ENCODE measurements at regions not wholly inside any gene's neighbourhood (a gene's known extent, or its start where the extent isn't known, plus 50 kb on each side); places are given as distances from the start of the nearest gene placed in this dataset.

DNA sequence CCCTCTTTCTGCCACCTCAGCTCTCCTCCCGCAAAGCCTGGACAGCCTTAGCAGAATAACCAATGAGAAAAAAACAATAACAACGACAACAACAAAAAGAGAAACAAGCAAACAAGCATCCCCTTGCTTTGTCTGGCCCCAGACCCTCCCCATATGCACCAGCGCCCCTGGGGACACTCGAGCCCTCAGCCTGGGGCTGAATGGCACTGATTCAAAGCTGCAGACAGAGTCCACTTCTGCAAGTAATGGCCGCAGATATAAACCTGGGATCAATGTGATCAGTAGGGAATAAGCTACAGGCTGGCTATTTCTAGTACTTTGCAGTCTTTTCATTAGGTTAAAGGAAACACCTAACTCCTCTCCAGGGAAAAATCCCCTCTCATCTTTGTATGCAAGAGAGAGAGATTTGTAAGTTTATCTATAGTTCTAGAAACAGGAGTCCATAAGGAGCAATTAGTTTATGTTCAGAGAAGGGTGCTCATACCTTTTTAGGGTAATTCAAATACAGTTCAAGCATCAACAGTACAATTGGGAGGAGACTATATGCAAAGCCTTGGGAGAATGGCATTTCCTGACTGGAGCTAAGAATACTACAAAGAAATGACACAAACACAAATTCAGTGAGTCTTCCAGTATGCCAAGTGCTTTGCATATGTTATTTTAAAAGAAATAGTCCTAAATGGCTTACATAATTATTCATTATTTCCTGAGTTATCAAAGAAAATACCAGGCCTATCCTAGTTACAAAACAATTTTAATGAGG lies 122.3 kb upstream of the DDX18 start:
- no peaks in the 10 kb centered on the region for H3K9me3 Mint-ChIP-seq
- H3K36me3 Mint-ChIP-seq, result no peaks in the 10 kb centered on the region
- DNase-seq (ENCODE audit: low spot score in 2 of 2), result no peak
- no peak for ATAC-seq
- no peak overlapping the region for H3K27ac Mint-ChIP-seq

DNA sequence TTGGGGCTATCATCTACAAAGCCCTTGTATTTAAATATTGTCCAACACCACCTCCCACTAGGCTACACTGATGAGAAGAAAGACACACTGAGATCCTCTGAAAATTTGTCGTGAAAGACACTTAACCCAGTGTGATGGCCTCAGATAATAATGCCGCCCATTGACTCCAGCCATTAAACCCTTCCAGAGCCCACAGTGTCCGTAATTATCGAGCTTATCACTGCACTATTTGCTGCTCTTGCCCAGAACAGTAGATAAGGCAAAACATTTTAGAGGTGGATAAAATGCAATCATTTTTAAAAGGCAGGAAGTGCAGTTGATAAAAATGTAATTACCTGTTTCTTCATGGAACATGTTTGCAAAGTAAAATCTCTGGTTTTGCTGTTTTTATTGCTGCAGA lies 121.3 kb upstream of the DDX18 start:
- Mint-ChIP-seq H3K9me3 (no peaks in the 10 kb centered on the region), H3K27ac (no peak overlapping the region), H3K36me3 (no peaks in the 10 kb centered on the region)
- DNase-seq (ENCODE audit: low spot score in 2 of 2) (no peak), ATAC-seq (no peak)

DNA sequence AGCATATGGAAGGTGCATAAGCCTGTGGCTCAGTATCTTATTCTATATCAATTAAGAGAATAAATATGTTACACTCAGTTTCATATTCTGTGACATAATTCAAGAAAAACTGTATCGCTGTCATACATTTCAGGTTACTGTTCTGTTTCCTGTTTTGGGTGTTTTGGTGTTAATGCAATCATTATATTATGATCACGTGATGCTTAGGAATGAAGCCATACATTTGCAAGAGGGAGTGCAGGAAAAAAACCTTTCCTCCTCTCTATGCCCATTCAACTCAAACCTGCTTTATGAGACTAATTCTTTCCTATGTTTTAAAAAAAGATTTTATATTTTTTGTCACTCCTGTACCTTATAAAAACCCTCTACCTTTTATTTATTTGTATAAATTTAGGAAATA lies 120.8 kb upstream of the DDX18 start:
- Mint-ChIP-seq H3K9me3 (no peaks in the 10 kb centered on the region), H3K36me3 (no peaks in the 10 kb centered on the region), H3K27ac (no peak overlapping the region)
- DNase-seq (ENCODE audit: low spot score in 2 of 2), result no peak
- ATAC-seq, result no peak

DNA sequence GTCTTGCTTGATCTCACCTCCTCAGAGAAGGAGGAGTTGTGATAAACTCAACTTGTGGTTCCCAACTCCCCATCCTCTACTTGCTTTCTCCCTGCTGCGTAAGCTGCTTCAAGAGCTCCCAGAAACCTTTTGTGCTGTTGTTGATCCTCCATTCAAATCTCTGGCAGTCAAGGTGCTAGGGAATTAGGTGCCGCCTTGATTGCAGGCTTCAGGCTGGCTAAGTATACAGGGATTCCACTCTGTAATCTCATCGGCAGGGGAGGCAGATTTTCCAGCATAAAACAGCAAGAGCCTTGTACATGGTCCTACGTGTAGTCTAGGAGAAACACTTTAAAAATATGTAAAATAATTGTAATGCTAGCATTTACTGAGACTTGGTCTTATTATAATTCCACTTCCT lies 116.2 kb upstream of the DDX18 start:
- ATAC-seq (no peak), DNase-seq (ENCODE audit: low spot score in 2 of 2) (no peak)
- H3K36me3 Mint-ChIP-seq, result no peaks in the 10 kb centered on the region
- no peak overlapping the region for H3K27ac Mint-ChIP-seq
- H3K9me3 Mint-ChIP-seq, result no peaks in the 10 kb centered on the region

DNA sequence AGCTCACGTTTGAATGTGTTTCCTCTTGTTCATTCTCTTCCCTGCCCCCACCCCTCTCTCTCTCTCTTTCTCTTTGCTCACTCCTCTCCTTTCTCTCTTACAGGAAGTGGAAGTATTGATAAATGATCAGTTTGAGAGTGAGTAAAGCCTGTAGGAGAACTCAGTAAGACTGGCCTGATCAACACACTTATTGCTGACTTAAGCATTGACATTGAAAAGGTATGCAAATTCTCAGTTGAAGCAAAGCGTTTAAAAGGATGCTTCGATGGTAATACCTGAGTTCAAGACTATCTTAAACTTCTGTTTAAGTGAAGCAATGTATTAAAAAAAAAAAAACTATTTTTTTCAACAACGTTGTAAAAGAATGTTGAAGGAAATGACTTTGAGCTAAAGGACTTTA lies 115.7 kb upstream of the DDX18 start:
- Mint-ChIP-seq H3K9me3 (no peaks in the 10 kb centered on the region), H3K27ac (no peak overlapping the region), H3K36me3 (no peaks in the 10 kb centered on the region)
- DNase-seq (ENCODE audit: low spot score in 2 of 2) (no peak), ATAC-seq (no peak)

DNA sequence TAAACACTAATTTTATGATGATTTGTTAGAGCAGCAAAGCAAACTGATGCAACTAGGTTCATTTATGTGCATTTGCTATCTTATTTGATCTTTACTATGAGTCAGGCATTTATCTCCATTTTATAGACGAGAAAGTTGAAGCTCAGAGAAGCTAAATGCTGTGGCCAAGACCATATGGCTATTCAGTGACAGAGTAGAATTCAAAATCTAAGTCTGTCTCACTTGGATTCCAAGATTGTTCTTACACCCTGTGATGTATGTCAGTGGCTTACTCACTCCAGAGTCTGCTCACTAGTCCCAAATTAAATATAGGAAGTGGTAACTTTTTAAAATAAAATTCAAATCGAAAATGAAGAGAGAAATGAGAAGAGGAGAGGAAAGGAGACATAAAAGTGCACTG lies 114.0 kb upstream of the DDX18 start:
- no peak for ATAC-seq
- no peak overlapping the region for H3K27ac Mint-ChIP-seq
- DNase-seq (ENCODE audit: low spot score in 2 of 2), result no peak
- H3K36me3 Mint-ChIP-seq, result no peaks in the 10 kb centered on the region
- H3K9me3 Mint-ChIP-seq, result no peaks in the 10 kb centered on the region

DNA sequence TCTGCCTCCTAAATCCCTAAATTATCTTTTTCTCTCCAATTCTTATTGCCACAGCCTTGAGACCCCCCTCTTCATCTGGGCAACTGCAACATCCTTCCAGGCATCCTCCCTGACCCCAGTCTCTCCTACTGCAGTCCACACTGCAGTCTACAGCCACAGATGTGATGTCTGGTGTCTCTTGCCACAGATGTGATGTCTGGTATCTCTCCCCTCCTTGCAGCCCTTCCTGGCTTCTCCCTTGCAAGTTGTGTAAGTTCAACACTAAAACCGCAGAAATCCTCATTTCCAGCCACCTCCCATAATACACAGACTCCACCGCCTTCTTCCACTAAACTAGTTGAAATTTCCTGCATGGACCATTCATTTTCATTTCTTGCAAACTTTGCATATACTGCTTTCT lies 113.1 kb upstream of the DDX18 start:
- Mint-ChIP-seq H3K36me3 (no peaks in the 10 kb centered on the region), H3K9me3 (no peaks in the 10 kb centered on the region), H3K27ac (no peak overlapping the region)
- DNase-seq (ENCODE audit: low spot score in 2 of 2) (no peak), ATAC-seq (no peak)

DNA sequence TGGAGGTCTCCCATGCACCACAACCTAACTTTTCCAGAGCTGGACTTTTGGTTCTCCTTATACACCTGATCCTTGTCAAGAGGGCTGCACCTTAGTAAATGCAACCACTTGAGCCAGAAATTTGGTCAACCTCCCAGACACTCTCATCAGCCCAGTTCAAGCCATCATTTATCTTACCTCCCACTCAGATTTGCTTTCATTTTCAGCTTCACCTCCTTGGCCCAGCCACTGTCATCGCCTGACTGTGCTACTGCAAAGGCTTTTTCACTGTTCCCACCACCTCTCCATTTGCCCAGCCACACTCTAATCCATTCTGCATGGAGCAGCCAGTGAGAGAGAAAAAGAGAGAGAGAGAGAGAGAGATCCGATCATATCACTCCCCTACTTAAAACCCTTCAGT lies 112.4 kb upstream of the DDX18 start:
- ATAC-seq (no peak), DNase-seq (ENCODE audit: low spot score in 2 of 2) (no peak)
- no peak overlapping the region for H3K27ac Mint-ChIP-seq
- H3K36me3 Mint-ChIP-seq, result no peaks in the 10 kb centered on the region
- no peaks in the 10 kb centered on the region for H3K9me3 Mint-ChIP-seq

DNA sequence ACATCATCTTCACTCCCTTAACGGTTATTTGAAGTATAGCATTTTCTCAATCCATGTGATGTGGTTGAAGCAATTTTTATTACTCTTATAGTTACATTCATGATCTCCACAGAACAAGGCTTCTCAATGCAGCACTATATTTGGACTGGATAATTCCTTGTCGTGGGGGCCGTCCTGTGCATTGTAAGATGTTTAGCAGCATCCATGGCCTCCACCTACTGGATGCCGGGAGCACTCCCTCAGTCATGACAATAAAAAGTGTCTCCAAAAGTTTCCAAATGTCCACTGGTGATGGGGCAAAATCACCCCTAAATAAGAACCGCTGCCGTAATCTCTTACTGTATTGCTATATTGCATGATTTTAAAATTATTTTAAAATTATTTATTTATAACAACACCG lies 110.6 kb upstream of the DDX18 start:
- ATAC-seq, result no peak
- Mint-ChIP-seq H3K9me3 (no peaks in the 10 kb centered on the region), H3K36me3 (no peaks in the 10 kb centered on the region), H3K27ac (no peak overlapping the region)
- no peak for DNase-seq (ENCODE audit: low spot score in 2 of 2)

DNA sequence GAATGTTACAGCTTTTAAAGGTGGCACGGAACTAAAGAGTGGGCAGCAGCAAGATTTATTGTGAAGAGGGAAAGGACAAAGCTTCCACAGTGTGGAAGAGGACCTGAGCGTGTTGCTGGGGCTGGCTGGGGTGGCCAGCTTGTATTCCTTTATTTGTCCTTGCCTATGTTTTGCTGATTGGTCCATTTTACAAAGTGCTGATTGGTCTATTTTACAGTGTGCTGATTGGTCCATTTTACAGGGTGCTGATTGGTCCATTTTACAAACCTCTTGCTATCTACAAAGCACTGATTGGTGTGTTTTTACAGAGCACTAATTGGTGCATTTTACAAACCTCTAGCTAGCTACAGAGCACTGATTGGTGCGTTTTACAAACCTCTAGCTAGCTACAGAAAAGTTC lies 109.7 kb upstream of the DDX18 start:
- no peak for ATAC-seq
- H3K9me3 Mint-ChIP-seq, result no peaks in the 10 kb centered on the region
- no peaks in the 10 kb centered on the region for H3K36me3 Mint-ChIP-seq
- H3K27ac Mint-ChIP-seq, result no peak overlapping the region
- DNase-seq (ENCODE audit: low spot score in 2 of 2), result no peak

DNA sequence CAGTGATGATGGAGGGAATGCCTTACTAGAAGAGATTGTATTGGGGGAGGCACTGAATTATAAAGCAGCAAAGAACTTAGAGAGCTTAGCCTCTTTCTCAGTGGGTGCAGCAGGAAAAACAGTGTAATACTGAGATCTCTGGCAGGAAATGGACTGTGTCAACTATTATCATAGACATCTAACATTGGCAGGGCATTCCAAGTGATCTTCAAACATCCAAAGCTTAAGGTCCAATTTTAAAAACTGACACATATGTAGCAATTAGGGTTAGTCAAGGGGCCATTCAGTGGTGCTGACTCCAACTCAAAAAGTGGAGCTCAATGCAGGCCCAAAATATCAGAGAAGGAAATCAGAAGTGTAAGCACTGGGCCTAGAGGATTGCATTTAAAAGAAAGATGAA lies 106.6 kb upstream of the DDX18 start:
- H3K36me3 Mint-ChIP-seq, result peaks cover 0 to 4% of the 10 kb centered on the region in 2 donors
- peaks cover 3 to 5% of the 10 kb centered on the region in 2 donors for H3K9me3 Mint-ChIP-seq

DNA sequence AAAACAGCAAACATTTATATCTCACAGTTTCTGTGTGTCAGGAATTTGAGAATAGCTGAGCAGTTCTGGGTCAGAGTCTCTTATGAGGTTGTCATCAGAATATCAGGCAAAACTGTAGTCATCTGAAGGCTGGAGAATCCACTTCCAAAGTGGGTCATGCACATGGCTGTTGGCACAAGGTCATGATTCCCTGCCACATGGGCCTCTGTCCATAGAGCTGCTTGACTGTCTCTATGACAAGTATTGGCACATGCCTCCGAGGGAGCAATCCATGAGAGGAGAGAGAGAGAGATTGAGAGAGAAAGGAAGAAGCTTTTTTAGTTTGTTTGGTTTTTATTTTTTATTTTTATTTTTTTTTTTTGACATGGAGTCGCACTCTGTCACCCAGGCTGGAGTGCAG lies 101.8 kb upstream of the DDX18 start:
- Mint-ChIP-seq H3K27ac (no peak overlapping the region), H3K36me3 (peaks cover 0 to 4% of the 10 kb centered on the region in 2 donors), H3K9me3 (peaks cover 3 to 5% of the 10 kb centered on the region in 2 donors)
- ATAC-seq (no peak), DNase-seq (ENCODE audit: low spot score in 2 of 2) (no peak)

More for the DNA sequence above, 106.6 kb upstream of the DDX18 start:
- H3K27ac Mint-ChIP-seq, result no peak overlapping the region
- no peak for ATAC-seq
- DNase-seq (ENCODE audit: low spot score in 2 of 2), result no peak

DNA sequence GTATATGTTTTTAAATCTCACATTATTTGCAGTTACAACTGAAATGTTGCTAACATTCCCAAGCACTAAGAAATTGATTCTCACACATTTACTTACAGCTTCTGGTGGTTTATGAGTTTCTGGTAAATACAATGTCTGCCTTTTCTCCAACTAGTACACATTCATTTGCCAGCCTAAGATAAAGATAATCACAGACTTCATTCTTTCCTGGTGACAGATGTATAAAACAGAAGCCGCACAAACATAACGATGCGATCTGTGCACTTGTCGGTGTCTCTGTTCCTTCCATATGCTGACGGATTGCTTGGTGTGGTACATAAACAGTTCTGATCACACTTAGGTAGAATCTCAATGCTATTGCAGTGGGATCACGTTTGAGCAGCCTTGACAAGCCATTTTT lies 100.4 kb upstream of the DDX18 start:
- H3K36me3 Mint-ChIP-seq, result peaks cover 0 to 4% of the 10 kb centered on the region in 2 donors
- ATAC-seq, result no peak
- H3K27ac Mint-ChIP-seq, result no peak overlapping the region
- DNase-seq (ENCODE audit: low spot score in 2 of 2), result no peak
- H3K9me3 Mint-ChIP-seq, result peaks cover 3 to 5% of the 10 kb centered on the region in 2 donors

DNA sequence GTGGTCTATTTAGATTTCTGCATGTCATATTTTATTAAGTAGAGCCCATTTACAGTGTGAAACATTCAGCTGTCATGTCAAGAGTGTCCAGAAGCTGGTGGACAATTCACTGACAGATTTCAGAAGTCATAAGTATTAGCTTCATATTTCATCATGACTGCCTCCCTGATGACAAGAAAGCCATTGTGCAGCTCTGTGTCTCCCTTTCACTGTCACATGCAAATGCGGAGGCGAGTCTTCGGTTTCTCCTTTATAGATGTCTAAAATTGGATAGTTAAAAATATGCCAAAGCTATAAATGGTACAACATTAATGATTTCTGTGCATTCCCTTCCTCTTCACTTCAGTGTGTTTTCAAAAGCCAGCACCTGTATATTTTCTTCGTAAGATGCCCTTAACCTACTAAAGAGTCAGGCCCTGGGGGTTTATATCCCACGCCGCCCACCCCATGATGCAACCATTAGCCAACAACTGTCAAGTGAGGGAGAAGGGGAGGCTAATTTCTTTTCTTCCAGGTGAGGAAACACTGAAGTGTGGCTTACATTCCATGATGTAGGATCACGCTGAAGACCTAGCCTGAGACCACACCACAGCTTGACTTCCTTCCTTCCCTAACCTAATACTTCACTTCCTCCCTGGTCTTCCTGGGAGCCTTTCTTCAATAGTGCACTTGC lies 99.6 kb upstream of the DDX18 start:
- H3K36me3 Mint-ChIP-seq, result peaks cover 0 to 4% of the 10 kb centered on the region in 2 donors
- ATAC-seq (no peak), DNase-seq (ENCODE audit: low spot score in 2 of 2) (no peak)
- H3K9me3 Mint-ChIP-seq, result peaks cover 3 to 5% of the 10 kb centered on the region in 2 donors
- H3K27ac Mint-ChIP-seq, result no peak overlapping the region

DNA sequence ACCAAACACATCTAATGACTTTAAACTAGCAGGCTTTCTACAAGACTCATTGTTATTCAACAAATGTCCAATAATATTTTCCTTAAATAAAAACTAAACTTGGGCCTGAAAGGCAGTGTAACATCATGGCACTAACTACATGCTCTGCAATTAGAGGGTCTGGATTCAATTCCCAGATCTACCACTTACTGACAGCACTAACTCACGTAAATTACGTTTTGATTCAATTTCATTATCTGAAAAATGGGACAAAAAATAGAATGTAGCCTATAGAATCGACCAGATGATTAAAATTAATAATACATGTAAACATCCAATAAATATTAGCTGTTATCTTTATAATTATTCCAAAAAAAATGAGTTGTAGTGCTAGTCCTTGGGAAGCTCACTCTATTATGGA lies 98.0 kb upstream of the DDX18 start:
- no peak overlapping the region for H3K27ac Mint-ChIP-seq
- ATAC-seq (no peak), DNase-seq (ENCODE audit: low spot score in 2 of 2) (no peak)
- peaks cover 3 to 5% of the 10 kb centered on the region in 2 donors for H3K9me3 Mint-ChIP-seq
- H3K36me3 Mint-ChIP-seq, result peaks cover 0 to 4% of the 10 kb centered on the region in 2 donors

DNA sequence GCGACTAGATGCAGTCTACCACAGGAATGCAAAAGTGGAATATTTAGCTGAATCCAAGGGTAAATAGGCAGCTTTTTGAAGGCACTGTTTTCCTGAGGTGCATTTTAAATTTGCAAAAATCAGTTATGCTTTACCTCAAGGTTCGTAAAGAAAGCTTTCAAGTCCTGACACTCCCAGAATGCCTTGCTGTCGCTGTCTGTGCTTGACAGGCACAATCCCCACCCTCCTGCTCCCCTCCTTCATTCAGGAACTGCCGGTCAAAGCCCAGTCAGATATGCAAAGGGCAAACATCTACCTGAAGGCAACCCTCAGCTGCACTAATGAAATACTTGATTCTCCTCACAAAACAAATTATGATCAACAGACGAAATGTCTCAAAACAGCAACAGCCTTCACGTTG lies 97.4 kb upstream of the DDX18 start:
- DNase-seq (ENCODE audit: low spot score in 2 of 2) (no peak), ATAC-seq (no peak)
- peaks cover 0 to 4% of the 10 kb centered on the region in 2 donors for H3K36me3 Mint-ChIP-seq
- H3K27ac Mint-ChIP-seq, result no peak overlapping the region
- peaks cover 0 to 3% of the 10 kb centered on the region in 2 donors for H3K9me3 Mint-ChIP-seq

DNA sequence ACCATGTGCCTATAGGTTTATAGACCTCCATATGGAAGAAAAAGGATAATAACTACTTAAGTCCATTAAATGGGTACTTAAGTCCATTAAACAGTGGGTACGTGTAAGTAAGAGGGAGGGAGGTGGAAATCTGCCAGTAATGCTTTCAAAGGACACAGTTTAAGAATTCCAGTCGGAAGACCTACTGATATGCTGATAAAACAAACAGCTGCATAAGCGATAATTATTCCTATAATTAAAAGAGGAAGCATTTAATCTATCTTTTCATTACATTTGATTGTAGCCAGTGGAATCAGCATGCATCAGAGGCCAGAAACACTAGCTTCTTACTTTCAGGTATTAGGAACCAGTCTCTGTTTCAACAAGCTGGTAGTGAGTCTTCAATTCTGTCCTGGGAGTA lies 96.4 kb upstream of the DDX18 start:
- ATAC-seq, result no peak
- H3K9me3 Mint-ChIP-seq, result no peaks in the 10 kb centered on the region
- no peaks in the 10 kb centered on the region for H3K36me3 Mint-ChIP-seq
- no peak for DNase-seq (ENCODE audit: low spot score in 2 of 2)
- no peak overlapping the region for H3K27ac Mint-ChIP-seq

DNA sequence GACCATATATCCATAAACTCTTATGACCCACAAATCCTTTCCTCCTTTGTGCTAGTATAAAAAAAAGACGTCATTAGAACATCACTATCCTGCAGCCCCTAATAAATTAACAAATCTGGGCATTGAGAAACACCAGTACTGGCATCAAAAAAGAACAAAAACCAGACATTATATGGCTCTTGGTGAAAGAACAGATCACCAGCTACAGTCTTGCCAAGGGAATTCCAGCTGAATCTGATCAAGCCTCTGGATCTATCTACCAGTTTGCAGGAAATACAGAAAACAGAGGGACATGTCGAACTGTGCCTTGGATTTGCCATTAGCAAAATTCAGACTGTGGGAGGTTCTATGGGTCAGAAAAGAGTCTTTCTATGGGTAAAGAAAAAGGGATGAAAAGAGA lies 93.7 kb upstream of the DDX18 start:
- Mint-ChIP-seq H3K27ac (no peak overlapping the region), H3K36me3 (no peaks in the 10 kb centered on the region), H3K9me3 (no peaks in the 10 kb centered on the region)
- ATAC-seq, result no peak
- no peak for DNase-seq (ENCODE audit: low spot score in 2 of 2)
